ENCODE measurements at regions not wholly inside any gene's neighbourhood (a gene's known extent, or its start where the extent isn't known, plus 50 kb on each side); places are given as distances from the start of the nearest gene placed in this dataset.

DNA sequence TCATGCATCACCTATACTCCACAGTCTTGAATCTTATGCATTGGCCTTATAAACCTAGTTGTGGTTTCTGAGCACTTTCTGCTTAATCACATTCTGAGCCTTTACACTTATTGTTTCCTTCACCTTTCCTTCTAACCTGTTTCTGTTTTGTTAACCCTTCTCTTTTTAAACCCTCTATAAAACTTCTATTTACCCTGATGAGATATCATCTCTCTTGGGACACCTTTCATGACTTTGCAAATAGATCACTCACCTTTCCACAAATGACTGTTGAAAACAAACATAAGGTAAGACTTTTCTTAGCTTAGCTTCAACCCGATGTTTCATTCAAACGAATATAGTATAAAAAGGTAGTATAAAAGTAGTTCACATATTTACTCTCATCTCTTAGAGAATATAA, 483.6 kb downstream of the FAM181B start:
- TF ChIP-seq CEBPB (IDR thresholded peaks at IDR 0.05) = no peak
- no peak for TF ChIP-seq EP300 (IDR thresholded peaks at IDR 0.05; ENCODE audit: borderline replicate concordance)
- no peak for TF ChIP-seq FOXM1 (IDR thresholded peaks at IDR 0.05; ENCODE audit: borderline replicate concordance, low read depth)
- TF ChIP-seq, protein P1, sequence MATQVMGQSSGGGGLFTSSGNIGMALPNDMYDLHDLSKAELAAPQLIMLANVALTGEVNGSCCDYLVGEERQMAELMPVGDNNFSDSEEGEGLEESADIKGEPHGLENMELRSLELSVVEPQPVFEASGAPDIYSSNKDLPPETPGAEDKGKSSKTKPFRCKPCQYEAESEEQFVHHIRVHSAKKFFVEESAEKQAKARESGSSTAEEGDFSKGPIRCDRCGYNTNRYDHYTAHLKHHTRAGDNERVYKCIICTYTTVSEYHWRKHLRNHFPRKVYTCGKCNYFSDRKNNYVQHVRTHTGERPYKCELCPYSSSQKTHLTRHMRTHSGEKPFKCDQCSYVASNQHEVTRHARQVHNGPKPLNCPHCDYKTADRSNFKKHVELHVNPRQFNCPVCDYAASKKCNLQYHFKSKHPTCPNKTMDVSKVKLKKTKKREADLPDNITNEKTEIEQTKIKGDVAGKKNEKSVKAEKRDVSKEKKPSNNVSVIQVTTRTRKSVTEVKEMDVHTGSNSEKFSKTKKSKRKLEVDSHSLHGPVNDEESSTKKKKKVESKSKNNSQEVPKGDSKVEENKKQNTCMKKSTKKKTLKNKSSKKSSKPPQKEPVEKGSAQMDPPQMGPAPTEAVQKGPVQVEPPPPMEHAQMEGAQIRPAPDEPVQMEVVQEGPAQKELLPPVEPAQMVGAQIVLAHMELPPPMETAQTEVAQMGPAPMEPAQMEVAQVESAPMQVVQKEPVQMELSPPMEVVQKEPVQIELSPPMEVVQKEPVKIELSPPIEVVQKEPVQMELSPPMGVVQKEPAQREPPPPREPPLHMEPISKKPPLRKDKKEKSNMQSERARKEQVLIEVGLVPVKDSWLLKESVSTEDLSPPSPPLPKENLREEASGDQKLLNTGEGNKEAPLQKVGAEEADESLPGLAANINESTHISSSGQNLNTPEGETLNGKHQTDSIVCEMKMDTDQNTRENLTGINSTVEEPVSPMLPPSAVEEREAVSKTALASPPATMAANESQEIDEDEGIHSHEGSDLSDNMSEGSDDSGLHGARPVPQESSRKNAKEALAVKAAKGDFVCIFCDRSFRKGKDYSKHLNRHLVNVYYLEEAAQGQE (IDR thresholded peaks at IDR 0.05; ENCODE audit: low read depth) = no peak
- TF ChIP-seq EGR1 (IDR thresholded peaks at IDR 0.05) = no peak
- TF ChIP-seq, protein P2, sequence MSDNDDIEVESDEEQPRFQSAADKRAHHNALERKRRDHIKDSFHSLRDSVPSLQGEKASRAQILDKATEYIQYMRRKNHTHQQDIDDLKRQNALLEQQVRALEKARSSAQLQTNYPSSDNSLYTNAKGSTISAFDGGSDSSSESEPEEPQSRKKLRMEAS (IDR thresholded peaks at IDR 0.05) = no peak
- TF ChIP-seq, protein P3, sequence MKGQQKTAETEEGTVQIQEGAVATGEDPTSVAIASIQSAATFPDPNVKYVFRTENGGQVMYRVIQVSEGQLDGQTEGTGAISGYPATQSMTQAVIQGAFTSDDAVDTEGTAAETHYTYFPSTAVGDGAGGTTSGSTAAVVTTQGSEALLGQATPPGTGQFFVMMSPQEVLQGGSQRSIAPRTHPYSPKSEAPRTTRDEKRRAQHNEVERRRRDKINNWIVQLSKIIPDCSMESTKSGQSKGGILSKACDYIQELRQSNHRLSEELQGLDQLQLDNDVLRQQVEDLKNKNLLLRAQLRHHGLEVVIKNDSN (IDR thresholded peaks at IDR 0.05) = no peak

Data from Ishikawa (cell line).